GM12878 (cell line): ENCODE measurements at regions not wholly inside any gene's neighbourhood (a gene's known extent, or its start where the extent isn't known, plus 50 kb on each side); places are given as distances from the start of the nearest gene placed in this dataset.

Experiments
- BCL3 ChIP-seq: IDR thresholded peaks from 2 replicates; pipeline ENCODE4 v1.6.1; 2011; ENCODE audit warnings: borderline replicate concordance, low read depth, mild to moderate bottlenecking, moderate library complexity, low read length; ENCODE audit not compliant: insufficient read depth, poor library complexity, severe bottlenecking
- CEBPB ChIP-seq, 2 experiments: fragments of 150-350 bp in 1 of 2; IDR thresholded peaks; 2 replicates each; pipeline ENCODE4 v1.6.1; 2012 to 2014; ENCODE audit warnings: low read depth in 2 of 2, low read length in 2 of 2, borderline replicate concordance in 1 of 2, inconsistent platforms in 1 of 2
- CTCF ChIP-seq, 3 experiments: IDR thresholded peaks in 2 of 3; conservative IDR thresholded peaks in 1 of 3; 2 replicates each; pipeline ENCODE4 v1.5.1; 2011; ENCODE audit warnings: low read depth in 3 of 3, low read length in 3 of 3, mild to moderate bottlenecking in 3 of 3, control low read depth in 2 of 3, moderate library complexity in 2 of 3, inconsistent platforms in 1 of 3, mixed read lengths in 1 of 3; ENCODE audit not compliant: control insufficient read depth in 2 of 3, insufficient read depth in 1 of 3; ENCODE audit errors: extremely low read depth in 1 of 3
- EGR1 ChIP-seq, 2 experiments: IDR thresholded peaks; 1 replicate in 1 of 2; 2 replicates in 1 of 2; pipeline ENCODE4 v1.6.1; 2011 to 2012; ENCODE audit warnings: low read depth in 2 of 2, low read length in 2 of 2, borderline replicate concordance in 1 of 2, mild to moderate bottlenecking in 1 of 2, moderate library complexity in 1 of 2
- NR2C1 ChIP-seq: fragments of 450-650 bp; IDR thresholded peaks from 2 replicates; pipeline ENCODE4 v1.6.1; 2017; ENCODE audit warnings: antibody characterized with exemption, mild to moderate bottlenecking, moderate library complexity
- NRF1 ChIP-seq: conservative IDR thresholded peaks from 2 replicates; pipeline ENCODE4 v1.6.1; 2011; ENCODE audit warnings: mild to moderate bottlenecking, low read depth, low read length, improper control_type of control experiment
- RAD21 ChIP-seq: IDR thresholded peaks from 2 replicates; pipeline ENCODE4 v1.6.1; 2011; ENCODE audit warnings: mild to moderate bottlenecking, low read depth, low read length, moderate library complexity; ENCODE audit not compliant: insufficient read depth

GRCh38 chr5:61840361-61840760 lies 465.6 kb upstream of the KIF2A start:
- TF ChIP-seq CTCF (IDR thresholded peaks at IDR 0.05 in 2 of 3, conservative IDR thresholded peaks at IDR 0.05 in 1 of 3; ENCODE audit: control insufficient read depth in 2 of 3, extremely low read depth in 1 of 3, insufficient read depth in 1 of 3, low read depth in 3 of 3, low read length in 3 of 3) (no peak), RAD21 (no peak), NRF1 (no peak), CEBPB (IDR thresholded peaks at IDR 0.05; ENCODE audit: borderline replicate concordance in 1 of 2, low read depth in 2 of 2, low read length in 2 of 2) (no peak), NR2C1 (no peak), EGR1 (IDR thresholded peaks at IDR 0.05; ENCODE audit: borderline replicate concordance in 1 of 2, low read depth in 2 of 2, low read length in 2 of 2) (no peak), BCL3 (no peak)
